ENCODE measurements at regions not wholly inside any gene's neighbourhood (a gene's known extent, or its start where the extent isn't known, plus 50 kb on each side); places are given as distances from the start of the nearest gene placed in this dataset.

GRCh38 chr15:60235951-60236710 is 161.7 kb downstream of the ANXA2 start:
- TF ChIP-seq POLR2AphosphoS5 (IDR thresholded peaks at IDR 0.05; ENCODE audit: low read depth, low read length) (no peak), TAF1 (IDR thresholded peaks at IDR 0.05; ENCODE audit: borderline replicate concordance, low read depth, low read length) (no peak), POLR2A (IDR thresholded peaks at IDR 0.05; ENCODE audit: low read depth, low read length) (no peak)
